IMR-90 (cell line): ENCODE measurements at regions not wholly inside any gene's neighbourhood (a gene's known extent, or its start where the extent isn't known, plus 50 kb on each side); places are given as distances from the start of the nearest gene placed in this dataset.

ENCODE experiments used
- ATAC-seq: fragments of 200-7000 bp; cut with Tn5 transposase; 2 replicates; pipeline ENCODE4 v1.9.1; 2020; ENCODE audit warnings: low read depth, mild to moderate bottlenecking, moderate library complexity
- BruUV-seq: library from RNA; stranded (reverse); fragments of 400-500 nt; replicated peaks from 2 replicates; lab custom pipeline; 2021; lab: Mats Ljungman, UMichigan
- CTCF ChIA-PET: fragments of 300-600 bp; formaldehyde crosslinking; extraction: SDS; loops from one replicate; lab custom pipeline; 2021; ENCODE audit warnings: antibody characterized with exemption; lab: Yijun Ruan, JAX
- POLR2A ChIA-PET: fragments of 300-600 bp; sonication (Branson Sonifier 250); formaldehyde crosslinking; loops from one replicate; lab custom pipeline; 2022; ENCODE audit warnings: antibody characterized with exemption; ENCODE audit not compliant: unreplicated experiment; lab: Charles Lee
- DNase-seq: peaks from one replicate; pipeline ENCODE4 v3.0.0; 2013
- H2AFZ ChIP-seq: replicated peaks from 2 replicates; pipeline ENCODE3; 2013; ENCODE audit warnings: low read length, mild to moderate bottlenecking; ENCODE audit not compliant: poor library complexity
- H2AK5ac ChIP-seq: 2 replicates; pipeline ENCODE4 v1.6.1; 2013; ENCODE audit warnings: low read depth, low read length, inconsistent platforms
- H2AK9ac ChIP-seq: replicated peaks from 2 replicates; pipeline ENCODE3; 2013; ENCODE audit warnings: mild to moderate bottlenecking, low read depth, low read length, moderate library complexity; ENCODE audit not compliant: poor library complexity
- H2BK120ac ChIP-seq: 2 replicates; pipeline ENCODE4 v1.6.1; 2013; ENCODE audit warnings: low read depth, low read length, inconsistent platforms
- H2BK15ac ChIP-seq: 3 replicates; pipeline ENCODE4 v1.6.1; 2013; ENCODE audit warnings: low read depth, low read length, inconsistent platforms
- H2BK20ac ChIP-seq: 2 replicates; pipeline ENCODE4 v1.6.1; 2013; ENCODE audit warnings: low read depth, mild to moderate bottlenecking, inconsistent platforms, low read length, moderate library complexity
- H2BK5ac ChIP-seq: 2 replicates; pipeline ENCODE4 v1.6.1; 2013; ENCODE audit warnings: mild to moderate bottlenecking, low read depth, low read length, inconsistent platforms; ENCODE audit not compliant: poor library complexity, severe bottlenecking
- H3K14ac ChIP-seq: replicated peaks from 2 replicates; pipeline ENCODE4 v1.6.1; 2013; ENCODE audit warnings: low read depth, low read length, inconsistent platforms
- H3K18ac ChIP-seq: 2 replicates; pipeline ENCODE4 v1.6.1; 2013; ENCODE audit warnings: low read depth, low read length, control low read depth
- H3K23ac ChIP-seq: 2 replicates; pipeline ENCODE4 v1.6.1; 2013; ENCODE audit warnings: low read depth, low read length, inconsistent platforms
- H3K27ac ChIP-seq: 2 replicates; pipeline ENCODE4 v1.5.1; 2013; ENCODE audit warnings: mild to moderate bottlenecking, control low read depth, low read length; ENCODE audit not compliant: insufficient read depth
- H3K27me3 ChIP-seq: 2 replicates; pipeline ENCODE4 v1.6.1; 2013; ENCODE audit warnings: low read length; ENCODE audit not compliant: control insufficient read depth, insufficient read depth
- H3K36me3 ChIP-seq: 2 replicates; pipeline ENCODE4 v1.6.1; 2013; ENCODE audit warnings: low read length, mixed read lengths; ENCODE audit not compliant: control insufficient read depth, insufficient read depth
- H3K4ac ChIP-seq: 2 replicates; pipeline ENCODE4 v1.6.1; 2013; ENCODE audit warnings: low read depth, low read length, inconsistent platforms
- H3K4me1 ChIP-seq: 2 replicates; pipeline ENCODE4 v1.6.1; 2013; ENCODE audit warnings: low read length, mixed read lengths; ENCODE audit not compliant: control insufficient read depth, insufficient read depth
- H3K4me2 ChIP-seq: 2 replicates; pipeline ENCODE4 v1.6.1; 2013; ENCODE audit warnings: low read depth, mild to moderate bottlenecking, control low read depth, low read length, moderate library complexity
- H3K4me3 ChIP-seq: 2 replicates; pipeline ENCODE4 v1.5.1; 2013; ENCODE audit warnings: low read depth, mild to moderate bottlenecking, control low read depth, low read length, moderate library complexity; ENCODE audit not compliant: insufficient read depth
- H3K56ac ChIP-seq: 2 replicates; pipeline ENCODE4 v1.6.1; 2013; ENCODE audit warnings: low read length, inconsistent platforms; ENCODE audit not compliant: insufficient read depth; ENCODE audit errors: extremely low read depth
- H3K79me1 ChIP-seq, 2 experiments: 2 replicates each; pipeline ENCODE4 v1.6.1; 2013; ENCODE audit warnings: low read length in 2 of 2, inconsistent platforms in 1 of 2, low read depth in 1 of 2
- H3K9ac ChIP-seq: 2 replicates; pipeline ENCODE4 v1.6.1; 2013; ENCODE audit warnings: low read depth, low read length, control low read depth
- H3K9me1 ChIP-seq: 2 replicates; pipeline ENCODE4 v1.6.1; 2013; ENCODE audit warnings: low read length, inconsistent platforms; ENCODE audit not compliant: insufficient read depth
- H3K9me3 ChIP-seq: 2 replicates; pipeline ENCODE4 v1.6.1; 2013; ENCODE audit warnings: low read length; ENCODE audit not compliant: control insufficient read depth, insufficient read depth
- H4K20me1 ChIP-seq: 2 replicates; pipeline ENCODE4 v1.6.1; 2013; ENCODE audit warnings: low read length, inconsistent platforms; ENCODE audit not compliant: insufficient read depth
- H4K5ac ChIP-seq: 2 replicates; pipeline ENCODE4 v1.6.1; 2013; ENCODE audit warnings: mild to moderate bottlenecking, low read depth, low read length, control low read depth
- H4K8ac ChIP-seq, 2 experiments: 2 replicates each; pipeline ENCODE4 v1.6.1; 2013; ENCODE audit warnings: low read depth in 2 of 2, low read length in 2 of 2, control low read depth in 1 of 2, inconsistent platforms in 1 of 2
- H4K91ac ChIP-seq: 2 replicates; pipeline ENCODE4 v1.6.1; 2013; ENCODE audit warnings: low read depth, low read length, inconsistent platforms; ENCODE audit not compliant: insufficient read depth
- BHLHE40 ChIP-seq: fragments of 150-350 bp; IDR thresholded peaks from 2 replicates; pipeline ENCODE4 v1.6.1; 2016; ENCODE audit warnings: mild to moderate bottlenecking, low read depth, low read length
- CEBPB ChIP-seq: IDR thresholded peaks from 2 replicates; pipeline ENCODE4 v1.6.1; 2012; ENCODE audit warnings: low read depth, low read length, improper control_type of control experiment
- CHD1 ChIP-seq: IDR thresholded peaks from 2 replicates; pipeline ENCODE4 v1.6.1; 2012; ENCODE audit warnings: low read depth, low read length, improper control_type of control experiment
- CTCF ChIP-seq: conservative IDR thresholded peaks from 2 replicates; pipeline ENCODE4 v1.5.1; 2012; ENCODE audit warnings: mild to moderate bottlenecking, low read depth, low read length, improper control_type of control experiment
- ELK1 ChIP-seq: fragments of 150-350 bp; IDR thresholded peaks from 2 replicates; pipeline ENCODE4 v1.6.1; 2016; ENCODE audit warnings: low read depth, mild to moderate bottlenecking, low read length, moderate library complexity, borderline replicate concordance
- FOS ChIP-seq: fragments of 150-350 bp; IDR thresholded peaks from 2 replicates; pipeline ENCODE4 v1.6.1; 2016; ENCODE audit warnings: low read depth, low read length
- MAFK ChIP-seq: IDR thresholded peaks from 2 replicates; pipeline ENCODE4 v1.6.1; 2012; ENCODE audit warnings: low read depth, low read length, improper control_type of control experiment
- MAZ ChIP-seq: IDR thresholded peaks from 2 replicates; pipeline ENCODE4 v1.6.1; 2012; ENCODE audit warnings: low read depth, mild to moderate bottlenecking, low read length, improper control_type of control experiment, moderate library complexity, borderline replicate concordance
- MXI1 ChIP-seq: IDR thresholded peaks from 2 replicates; pipeline ENCODE4 v1.6.1; 2012; ENCODE audit warnings: low read depth, mild to moderate bottlenecking, low read length, moderate library complexity, borderline replicate concordance
- NFE2L2 ChIP-seq: fragments of 150-350 bp; IDR thresholded peaks from 2 replicates; pipeline ENCODE4 v1.6.1; 2016; ENCODE audit warnings: low read depth, mild to moderate bottlenecking, low read length
- POLR2A ChIP-seq: IDR thresholded peaks from 2 replicates; pipeline ENCODE4 v1.6.1; 2012; ENCODE audit warnings: mild to moderate bottlenecking, low read depth, low read length
- RAD21 ChIP-seq: IDR thresholded peaks from 2 replicates; pipeline ENCODE4 v1.6.1; 2012; ENCODE audit warnings: low read length, improper control_type of control experiment
- RCOR1 ChIP-seq: IDR thresholded peaks from 2 replicates; pipeline ENCODE4 v1.6.1; 2012; ENCODE audit warnings: mild to moderate bottlenecking, low read length, improper control_type of control experiment; ENCODE audit not compliant: insufficient replicate concordance
- RFX5 ChIP-seq: IDR thresholded peaks from 2 replicates; pipeline ENCODE4 v1.8.0; 2012; ENCODE audit warnings: low read depth, mild to moderate bottlenecking, low read length, moderate library complexity
- SMC3 ChIP-seq: fragments of 150-350 bp; IDR thresholded peaks from 2 replicates; pipeline ENCODE4 v1.6.1; 2016; ENCODE audit warnings: low read depth, mild to moderate bottlenecking, antibody characterized with exemption, low read length, moderate library complexity
- USF2 ChIP-seq: fragments of 150-350 bp; IDR thresholded peaks from 2 replicates; pipeline ENCODE4 v1.6.1; 2017; ENCODE audit warnings: mild to moderate bottlenecking, antibody characterized with exemption, low read length, low read depth
- dilution Hi-C: fragments of 300-500 bp; cut with HindIII; formaldehyde crosslinking; loops from one replicate; pipeline ENCODE4 v1.14.3; 2018; ENCODE audit warnings: low sequenced_read_pairs; ENCODE audit not compliant: unreplicated experiment
- in situ Hi-C: fragments of 300-500 bp; cut with MboI; formaldehyde crosslinking; loops from 3 replicates; pipeline ENCODE4 v1.14.3; 2019; ENCODE audit warnings: low sequenced_read_pairs, inconsistent platforms, mixed read lengths
- intact Hi-C: fragments of 100-400 bp; cut with micrococcal nuclease; formaldehyde crosslinking; loops from 2 replicates; pipeline ENCODE4 v1.10.0; 2022

GRCh38 chr21:17697473-17697872 lies 84.8 kb upstream of the BTG3 start:
- Histone ChIP-seq H3K23ac (no peak overlapping the region), H3K14ac (no peak overlapping the region), H3K9ac (no peak overlapping the region), H3K18ac (no peak overlapping the region), H3K4me2 (no peak overlapping the region), H2BK20ac (no peak overlapping the region), H2AK5ac (no peak overlapping the region), H3K9me3 (no peaks in the 10 kb centered on the region), H3K4ac (no peak overlapping the region), H3K79me1 (no peaks in the 10 kb centered on the region), H4K8ac (no peak overlapping the region), H2AFZ (no peak overlapping the region), H2BK120ac (no peak overlapping the region), H3K27me3 (no peaks in the 10 kb centered on the region), H3K4me1 (no peaks in the 10 kb centered on the region), H2BK5ac (no peak overlapping the region), H3K4me3 (no peak overlapping the region), H2AK9ac (no peak overlapping the region), H3K27ac (no peak overlapping the region), H2BK15ac (no peak overlapping the region), H3K56ac (no peak overlapping the region), H3K36me3 (no peaks in the 10 kb centered on the region), H3K9me1 (no peaks in the 10 kb centered on the region), H4K5ac (no peak overlapping the region), H4K20me1 (no peaks in the 10 kb centered on the region), H4K91ac (no peak overlapping the region)
- POLR2A ChIA-PET = no interaction called here
- CTCF ChIA-PET = no interaction called here
- in situ Hi-C loops (no loop called here), intact Hi-C loops (no loop called here), dilution Hi-C loops (no loop called here)
- ATAC-seq (no peak), DNase-seq (no peak)
- BruUV-seq = no TSS peak
- no peak for TF ChIP-seq ELK1
- no peak for TF ChIP-seq MXI1
- TF ChIP-seq RFX5 = no peak
- no peak for TF ChIP-seq CTCF
- no peak for TF ChIP-seq CHD1
- no peak for TF ChIP-seq POLR2A
- TF ChIP-seq BHLHE40 = no peak
- TF ChIP-seq CEBPB = no peak
- no peak for TF ChIP-seq RCOR1
- TF ChIP-seq RAD21 = no peak
- no peak for TF ChIP-seq MAFK
- TF ChIP-seq FOS = no peak
- TF ChIP-seq USF2 = no peak
- TF ChIP-seq NFE2L2 = no peak
- no peak for TF ChIP-seq SMC3
- TF ChIP-seq MAZ = no peak
